GM18511 (cell line): ENCODE measurements at regions not wholly inside any gene's neighbourhood (a gene's known extent, or its start where the extent isn't known, plus 50 kb on each side); places are given as distances from the start of the nearest gene placed in this dataset.
"Not testable (repeated sequence)": the region's sequence is repeated elsewhere in the genome, so short reads cannot be mapped to it uniquely, and the experiment has no call there.

Source experiments
- ATAC-seq: cut with Tn5 transposase; IDR thresholded peaks from one replicate; pipeline ENCODE4 v1.9.1; 2021; ENCODE audit warnings: mild to moderate bottlenecking, moderate library complexity; ENCODE audit not compliant: unreplicated experiment

GRCh38 chr9:129439242-129439641 lies 181.7 kb downstream of the C9orf50 start:
- no peak for ATAC-seq

GRCh38 chr9:129437626-129438323 lies 183.1 kb downstream of the C9orf50 start:
- no peak for ATAC-seq

GRCh38 chr9:129436751-129437625 lies 183.9 kb downstream of the C9orf50 start:
- no peak for ATAC-seq

DNA sequence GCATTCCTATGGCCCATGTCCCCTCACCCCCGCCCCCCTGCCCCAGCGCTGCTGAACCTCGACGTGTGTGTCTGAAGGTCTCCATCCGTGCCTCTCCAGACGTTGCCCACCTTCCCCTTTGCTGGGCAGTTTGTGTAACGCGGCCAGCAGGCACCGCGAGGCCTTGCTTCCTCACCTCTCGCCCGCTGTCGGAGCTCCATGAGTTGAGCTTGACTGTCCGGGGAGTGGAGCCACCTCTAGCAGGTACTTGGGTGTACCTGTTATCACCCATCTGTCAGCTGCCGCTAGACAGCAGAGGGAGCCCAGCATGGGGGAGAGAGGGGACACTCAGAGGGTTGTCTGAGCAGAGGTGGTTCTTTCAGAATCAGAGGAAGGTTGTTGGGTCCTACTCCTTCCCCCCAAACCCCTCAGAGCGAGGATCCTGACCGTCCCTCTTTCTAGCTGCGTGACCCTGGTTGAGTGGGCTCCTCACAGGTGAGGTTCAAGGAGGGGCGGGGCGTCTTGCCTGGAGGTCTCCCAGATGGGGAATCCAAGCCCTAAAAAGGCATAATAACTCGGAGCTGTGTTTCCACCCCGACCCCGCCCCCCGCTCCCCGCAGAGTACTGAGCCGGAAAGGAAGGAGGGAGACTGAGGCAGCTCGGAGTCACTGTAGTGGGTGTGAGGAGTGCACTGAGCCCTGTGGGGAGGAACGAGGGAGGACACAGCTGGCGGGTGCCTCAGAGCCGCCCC lies 184.7 kb downstream of the C9orf50 start:
- ATAC-seq, result no peak

GRCh38 chr9:129435291-129435690 lies 185.6 kb downstream of the C9orf50 start:
- no peak for ATAC-seq

DNA sequence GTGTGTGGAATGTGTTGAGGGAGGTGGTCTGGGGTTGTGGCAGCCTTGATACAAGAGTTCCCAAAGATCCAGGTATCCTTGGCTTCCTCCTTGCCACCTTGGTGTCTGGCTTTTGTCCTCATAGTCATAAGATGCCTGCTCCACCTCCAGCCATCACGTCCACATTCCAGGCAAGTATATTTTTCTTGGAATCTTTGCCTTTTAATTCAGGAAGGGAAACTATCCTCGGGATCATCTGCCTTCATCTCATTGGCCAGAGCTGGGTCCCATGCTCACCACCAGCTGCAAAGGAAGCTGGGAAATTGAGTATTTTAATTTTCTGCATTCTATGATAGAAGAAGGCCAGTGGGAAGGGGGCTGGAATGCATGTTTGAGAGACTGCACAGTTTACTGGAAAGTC lies 186.7 kb downstream of the C9orf50 start:
- no peak for ATAC-seq

- ATAC-seq, result no peak
These were observed 188.4 kb downstream of the C9orf50 start for GRCh38 chr9:129432297-129433154.

DNA sequence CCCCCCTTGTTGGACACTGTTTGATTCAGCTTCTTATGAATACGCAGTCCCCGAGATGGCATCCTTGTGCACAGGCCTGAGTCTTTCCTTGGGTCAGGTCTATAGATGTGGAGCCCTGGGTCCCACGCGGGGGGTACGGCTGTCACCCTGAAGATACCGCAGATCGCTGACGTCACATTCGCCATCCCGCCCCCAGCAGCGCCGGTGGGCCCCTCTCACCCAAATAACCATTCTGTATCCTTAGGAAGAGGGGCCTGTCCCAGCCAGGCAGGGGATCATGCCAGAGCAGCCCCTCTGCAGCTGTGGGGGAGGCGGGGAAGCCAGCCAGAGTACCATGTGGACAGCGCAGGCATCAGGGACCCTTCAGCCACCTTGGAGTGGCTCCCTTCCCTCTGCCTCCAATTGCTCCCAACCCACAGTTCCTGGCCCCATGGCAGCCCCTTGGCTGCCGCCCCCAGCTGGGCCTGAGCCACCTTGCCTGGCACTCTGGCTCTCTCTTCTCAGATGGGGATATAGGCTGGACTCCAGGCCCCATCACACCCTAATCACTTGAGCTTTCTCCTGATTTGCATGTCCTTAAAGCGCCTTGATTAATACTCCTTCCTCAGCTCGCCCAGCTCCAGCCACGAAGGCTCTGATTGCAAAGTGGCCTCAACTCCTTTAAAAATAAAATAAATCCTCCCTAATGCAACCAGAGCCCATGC lies 189.8 kb downstream of the C9orf50 start:
- no peak for ATAC-seq

DNA sequence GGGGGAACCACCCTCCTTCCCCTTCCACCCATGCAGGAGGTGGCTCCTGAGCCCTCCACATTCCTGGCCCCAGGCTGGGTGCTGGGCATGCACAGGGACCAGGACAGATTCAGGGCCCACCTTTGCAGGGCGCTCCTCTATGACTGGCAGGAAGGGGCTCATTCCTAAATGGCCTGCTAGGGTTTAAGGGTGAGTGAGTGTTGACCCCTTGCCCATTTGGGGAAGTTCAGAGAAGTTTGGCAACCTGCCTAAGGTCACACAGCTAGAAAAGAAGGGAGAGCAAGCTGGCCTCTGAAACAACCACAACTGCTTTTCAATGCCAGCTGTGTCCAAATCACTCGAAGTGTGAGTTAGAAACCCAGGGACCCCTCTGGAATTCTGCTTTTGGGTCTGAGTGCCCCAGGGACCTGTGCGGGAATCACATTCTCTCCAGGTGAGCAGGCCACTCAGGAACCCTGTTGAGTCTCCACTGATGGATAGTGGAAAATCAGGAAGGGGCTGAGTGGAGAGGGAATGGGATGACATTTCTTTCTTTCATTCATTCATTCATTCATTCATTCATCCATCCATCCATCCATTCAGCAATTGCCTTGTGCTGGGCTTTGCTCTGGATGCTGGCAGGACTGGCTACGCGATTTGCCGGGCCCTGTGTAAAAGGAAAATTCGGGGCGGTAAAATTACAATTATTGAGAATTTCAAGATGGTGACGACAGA lies 191.9 kb downstream of the C9orf50 start:
- no peak for ATAC-seq

DNA sequence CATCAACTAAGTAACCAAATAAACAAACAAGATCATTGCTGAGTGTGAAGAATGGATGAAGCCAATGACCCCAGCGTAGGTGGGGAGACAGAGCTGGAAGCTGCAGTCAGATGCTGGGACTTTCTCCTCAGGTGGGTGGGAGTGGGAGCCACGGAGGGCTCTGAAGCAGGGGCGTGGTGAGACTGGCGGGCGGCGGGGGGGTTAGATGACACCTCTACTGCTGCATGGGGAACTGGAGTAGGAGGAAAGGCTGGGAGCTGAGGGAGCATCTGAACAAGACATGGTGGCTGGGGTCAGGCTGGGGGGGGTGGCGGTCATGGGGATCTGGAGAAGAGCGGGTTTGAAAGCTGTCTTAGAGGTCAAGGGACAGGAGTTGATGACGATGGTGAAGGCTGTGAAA lies 193.8 kb downstream of the C9orf50 start:
- ATAC-seq, result no peak

DNA sequence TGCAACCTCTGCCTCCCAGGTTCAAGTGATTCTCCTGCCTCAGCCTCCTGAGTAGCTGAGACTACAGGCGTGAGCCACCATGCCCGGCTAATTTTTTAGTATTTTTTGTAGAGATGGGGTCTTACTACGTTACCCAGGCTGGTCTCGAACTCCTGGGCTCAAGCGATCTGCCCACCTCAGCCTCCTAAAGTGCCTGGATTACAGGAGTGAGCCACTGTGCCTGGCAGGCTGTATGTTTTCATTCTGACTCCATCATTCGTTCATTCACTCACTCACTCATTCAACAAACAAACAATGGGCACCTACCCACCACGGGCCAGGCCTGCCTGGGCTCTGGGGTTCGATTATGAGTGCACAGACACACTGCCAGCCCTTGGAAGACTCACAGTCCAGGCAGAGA lies 197.1 kb downstream of the C9orf50 start:
- not testable (repeated sequence) for ATAC-seq

GRCh38 chr9:129423216-129423615 lies 197.7 kb downstream of the C9orf50 start:
- ATAC-seq, result no peak

DNA sequence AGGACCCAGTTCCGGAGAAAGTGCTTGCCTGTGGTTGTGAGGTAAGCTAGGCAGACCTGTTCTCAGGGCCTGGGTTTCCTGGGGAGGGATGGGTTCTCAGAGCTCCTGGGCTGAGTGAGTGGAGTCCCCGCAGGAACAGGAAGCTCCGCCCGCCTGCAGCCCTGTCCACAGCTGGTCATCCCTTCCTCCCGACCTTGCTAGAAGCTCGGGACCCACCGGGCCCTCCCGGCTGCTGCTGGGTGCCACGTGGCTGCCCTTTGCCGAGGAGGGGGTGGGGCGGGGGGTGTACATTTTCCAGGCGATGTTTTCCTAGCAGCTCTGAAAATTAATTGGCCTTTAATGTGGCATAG lies 198.1 kb downstream of the C9orf50 start:
- no peak for ATAC-seq

- no peak for ATAC-seq
These were observed 198.7 kb downstream of the C9orf50 start for GRCh38 chr9:129422032-129422842.

DNA sequence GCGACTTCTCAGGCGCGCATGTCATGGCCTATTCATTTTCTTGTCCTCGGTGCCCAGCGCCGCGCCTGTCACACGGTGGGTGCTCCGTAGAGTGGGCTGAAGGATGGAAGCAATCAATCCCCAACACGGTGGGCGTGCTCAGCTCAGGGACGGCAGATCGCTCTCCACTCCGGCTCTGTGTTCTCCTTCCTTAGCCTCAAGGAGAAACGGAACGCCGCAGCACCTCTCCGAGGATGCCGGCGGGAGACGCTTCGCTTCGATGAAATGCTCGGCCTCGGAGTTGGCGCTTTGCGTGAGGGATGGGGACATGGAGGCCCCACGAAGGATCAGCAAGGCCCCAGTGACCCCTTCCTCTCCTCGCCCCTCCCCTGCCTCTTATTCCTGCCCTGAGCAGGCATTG lies 199.5 kb downstream of the C9orf50 start:
- ATAC-seq, result no peak

GRCh38 chr9:129420721-129421120 lies 200.2 kb downstream of the C9orf50 start:
- ATAC-seq, result no peak

DNA sequence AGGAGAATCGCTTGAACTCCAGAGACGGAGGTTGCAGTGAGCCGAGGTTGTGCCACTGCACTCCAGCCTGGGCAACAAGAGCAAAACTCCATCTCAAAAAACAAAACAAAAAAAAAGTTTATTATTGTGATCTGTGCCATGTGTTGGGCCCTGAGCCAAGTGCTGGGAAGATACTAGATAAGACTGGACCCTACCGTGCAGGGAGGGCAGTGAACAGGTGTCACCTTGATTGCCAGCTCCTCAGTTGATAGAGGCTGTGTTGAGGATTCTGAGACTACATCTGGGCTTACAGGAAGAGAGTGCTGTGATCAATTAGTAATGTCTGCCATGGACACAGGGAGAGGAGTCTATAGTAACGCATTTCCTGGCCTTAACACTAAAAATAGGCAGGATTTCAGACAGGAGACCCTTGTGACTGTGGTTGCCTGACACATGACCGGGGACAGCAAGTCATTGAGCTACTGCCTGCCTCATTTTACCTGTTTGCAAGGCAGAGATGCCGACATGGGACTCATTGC lies 201.5 kb downstream of the C9orf50 start:
- no peak for ATAC-seq

- ATAC-seq, result no peak
These were observed 202.4 kb downstream of the C9orf50 start for GRCh38 chr9:129418451-129418850.
